ENCODE measurements at regions not wholly inside any gene's neighbourhood (a gene's known extent, or its start where the extent isn't known, plus 50 kb on each side); places are given as distances from the start of the nearest gene placed in this dataset.

- Histone ChIP-seq H3K36me3 (no peaks in the 10 kb centered on the region), H3K27me3 (no peaks in the 10 kb centered on the region), H3K4me1 (no peaks in the 10 kb centered on the region), H3K27ac (no peak overlapping the region), H3K9me3 (no peaks in the 10 kb centered on the region), H3K4me3 (no peak overlapping the region)
- DNase-seq (no peak), ATAC-seq (no peak)
- intact Hi-C loops (cut with DNase I), result no loop called here
- TF ChIP-seq CTCF (IDR thresholded peaks at IDR 0.05), result no peak
Observed at GRCh38 chr2:150639383-150639782, 151.9 kb upstream of the RND3 start.

- no peak overlapping the region for H3K27ac ChIP-seq
Observed at GRCh38 chr2:150631236-150631821, 143.9 kb upstream of the RND3 start.

DNA sequence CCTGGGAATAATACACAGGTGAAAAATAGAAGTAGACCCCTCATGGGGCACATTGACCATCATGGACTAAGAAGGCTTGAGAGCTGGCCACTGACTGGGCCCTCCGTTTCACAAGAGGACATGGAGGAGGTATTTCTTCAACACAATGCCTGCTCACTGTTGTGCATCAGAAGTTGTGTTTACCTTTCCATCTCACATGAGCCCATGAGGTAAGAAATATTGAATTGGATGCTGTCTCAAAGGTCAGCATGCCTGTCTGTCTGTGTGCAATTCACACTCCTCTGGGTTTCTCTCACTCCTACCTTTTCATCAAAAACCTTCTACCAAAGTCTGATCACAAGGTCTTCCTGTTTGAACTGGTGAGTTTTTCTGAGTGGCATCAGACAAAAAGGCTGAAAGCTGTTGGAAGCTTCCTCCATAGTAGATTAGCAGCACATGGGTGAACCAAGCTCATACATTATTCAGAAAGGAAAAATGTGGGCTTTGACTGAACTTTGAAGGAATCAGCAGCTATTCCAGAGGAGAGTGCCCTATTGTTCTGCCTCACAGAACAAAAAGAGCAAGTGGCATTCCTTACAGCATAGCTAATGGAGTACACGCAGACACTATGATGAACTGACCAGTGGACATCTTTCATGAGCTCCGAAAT, 143.2 kb upstream of the RND3 start:
- H3K36me3 ChIP-seq, result no peaks in the 10 kb centered on the region
- no peak for TF ChIP-seq CTCF (IDR thresholded peaks at IDR 0.05)
- H3K4me3 ChIP-seq, result no peak overlapping the region
- DNase-seq, result no peak
- H3K9me3 ChIP-seq, result no peaks in the 10 kb centered on the region
- no peak overlapping the region for H3K27ac ChIP-seq
- no peaks in the 10 kb centered on the region for H3K4me1 ChIP-seq
- ATAC-seq, result no peak
- intact Hi-C loops (cut with DNase I), result no loop called here
- H3K27me3 ChIP-seq, result no peaks in the 10 kb centered on the region

More at GRCh38 chr2:150631236-150631821, 143.9 kb upstream of the RND3 start:
- no peaks in the 10 kb centered on the region for H3K4me1 ChIP-seq
- ATAC-seq (no peak), DNase-seq (no peak)
- H3K9me3 ChIP-seq, result no peaks in the 10 kb centered on the region
- no peaks in the 10 kb centered on the region for H3K36me3 ChIP-seq
- H3K27me3 ChIP-seq, result no peaks in the 10 kb centered on the region
- H3K4me3 ChIP-seq, result no peak overlapping the region
- TF ChIP-seq CTCF (IDR thresholded peaks at IDR 0.05), result no peak
- intact Hi-C loops (cut with DNase I), result no loop called here

DNA sequence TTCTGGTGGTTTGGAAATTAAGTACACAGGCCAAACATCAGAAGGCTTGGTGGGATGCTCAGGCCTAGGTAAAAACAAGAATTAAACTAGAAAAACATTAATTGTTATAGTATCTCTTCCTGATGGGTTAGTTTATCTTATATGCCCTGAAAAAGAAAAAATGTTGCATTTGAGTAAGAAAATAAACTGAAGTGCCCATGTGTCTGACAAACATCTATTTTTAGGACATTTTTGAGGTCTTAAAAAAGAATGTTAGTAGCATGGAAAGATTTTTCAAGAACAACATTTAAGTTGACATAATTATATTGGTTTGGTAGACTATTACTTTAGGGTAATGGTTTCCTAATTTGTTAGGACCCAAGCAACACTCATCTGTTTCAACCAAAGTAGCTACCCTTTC, 140.1 kb upstream of the RND3 start:
- TF ChIP-seq CTCF (IDR thresholded peaks at IDR 0.05), result no peak
- no peak for ATAC-seq
- H3K27ac ChIP-seq, result no peak overlapping the region
- H3K9me3 ChIP-seq, result no peaks in the 10 kb centered on the region
- intact Hi-C loops (cut with DNase I), result no loop called here
- H3K4me1 ChIP-seq, result no peaks in the 10 kb centered on the region
- no peak overlapping the region for H3K4me3 ChIP-seq
- no peaks in the 10 kb centered on the region for H3K36me3 ChIP-seq
- H3K27me3 ChIP-seq, result no peaks in the 10 kb centered on the region
- DNase-seq, result no peak

DNA sequence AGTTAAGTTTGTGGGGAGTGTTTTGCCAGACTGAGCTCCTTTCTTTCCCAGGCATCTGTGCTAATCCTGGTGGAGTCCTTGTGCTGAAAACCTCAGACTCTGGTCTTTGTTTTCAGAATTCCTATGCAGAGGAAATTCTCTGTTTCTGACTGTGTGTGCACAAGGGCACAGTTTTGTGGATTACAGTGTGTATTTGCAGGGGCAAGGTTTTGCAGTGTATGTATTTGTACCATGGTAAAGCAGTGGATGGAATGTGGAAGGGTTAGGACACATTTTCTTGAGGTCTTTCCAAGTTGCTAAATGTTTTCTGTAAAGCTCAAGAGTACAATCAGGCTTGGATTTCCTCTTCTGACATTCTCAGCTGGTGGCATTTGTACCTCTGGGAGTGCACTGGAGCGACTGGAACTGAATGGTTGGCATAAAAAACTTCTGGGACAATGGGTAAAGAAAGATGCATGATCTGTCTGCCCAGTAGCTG, 139.5 kb upstream of the RND3 start:
- Histone ChIP-seq H3K27me3 (no peaks in the 10 kb centered on the region), H3K4me1 (no peaks in the 10 kb centered on the region), H3K27ac (no peak overlapping the region), H3K36me3 (no peaks in the 10 kb centered on the region), H3K9me3 (no peaks in the 10 kb centered on the region), H3K4me3 (no peak overlapping the region)
- intact Hi-C loops (cut with DNase I), result no loop called here
- no peak for TF ChIP-seq CTCF (IDR thresholded peaks at IDR 0.05)
- no peak for DNase-seq
- ATAC-seq, result no peak

Data from upper lobe of right lung (tissue), 1 donor.